NCI-H2171 (cell line): ENCODE measurements at regions not wholly inside any gene's neighbourhood (a gene's known extent, or its start where the extent isn't known, plus 50 kb on each side); places are given as distances from the start of the nearest gene placed in this dataset.
A peak's percentile ranks its signal among the peaks of the same experiment; 100 is the strongest.

Experiments
- DNase-seq: peaks from one replicate; lab custom pipeline; 2025; lab: John Stamatoyannopoulos, UW

- DNase-seq = no peak
Measured at GRCh38 chr20:7080472-7080871, 313.0 kb downstream of the BMP2 start.

GRCh38 chr20:7085467-7085866 lies 318.0 kb downstream of the BMP2 start:
- DNase-seq = no peak

- no peak for DNase-seq
Measured at GRCh38 chr20:7087803-7088202, 320.3 kb downstream of the BMP2 start.

- no peak for DNase-seq
Measured at GRCh38 chr20:7090001-7090400, 322.5 kb downstream of the BMP2 start.

- no peak for DNase-seq
Measured at GRCh38 chr20:7090811-7091210, 323.3 kb downstream of the BMP2 start.

GRCh38 chr20:7091655-7092054 lies 324.2 kb downstream of the BMP2 start:
- DNase-seq = no peak

- DNase-seq = peak; percentile 81
Measured at GRCh38 chr20:7094438-7094997, 327.0 kb downstream of the BMP2 start.

- DNase-seq = no peak
Measured at GRCh38 chr20:7106910-7107309, 339.4 kb downstream of the BMP2 start.

- no peak for DNase-seq
Measured at GRCh38 chr20:7108929-7109328, 341.4 kb downstream of the BMP2 start.

GRCh38 chr20:7113577-7114466 lies 346.3 kb downstream of the BMP2 start:
- DNase-seq = peak; percentile 69

GRCh38 chr20:7123457-7123856 lies 356.0 kb downstream of the BMP2 start:
- DNase-seq = no peak

- DNase-seq = no peak
Measured at GRCh38 chr20:7124120-7124519, 356.6 kb downstream of the BMP2 start.

- DNase-seq = no peak
Measured at GRCh38 chr20:7136886-7137285, 369.4 kb downstream of the BMP2 start.

GRCh38 chr20:7137395-7138151 lies 370.1 kb downstream of the BMP2 start:
- DNase-seq = no peak

GRCh38 chr20:7144464-7144863 lies 377.0 kb downstream of the BMP2 start:
- no peak for DNase-seq

- no peak for DNase-seq
Measured at GRCh38 chr20:7146552-7147219, 379.2 kb downstream of the BMP2 start.

- DNase-seq = no peak
Measured at GRCh38 chr20:7147220-7147601, 379.7 kb downstream of the BMP2 start.

GRCh38 chr20:7151676-7152470 lies 384.4 kb downstream of the BMP2 start:
- DNase-seq = no peak

GRCh38 chr20:7155282-7155681 lies 387.8 kb downstream of the BMP2 start:
- no peak for DNase-seq

- no peak for DNase-seq
Measured at GRCh38 chr20:7155794-7156193, 388.3 kb downstream of the BMP2 start.

GRCh38 chr20:7159903-7160302 lies 392.4 kb downstream of the BMP2 start:
- no peak for DNase-seq

GRCh38 chr20:7161690-7162089 lies 394.2 kb downstream of the BMP2 start:
- DNase-seq = no peak
